ENCODE measurements at regions not wholly inside any gene's neighbourhood (a gene's known extent, or its start where the extent isn't known, plus 50 kb on each side); places are given as distances from the start of the nearest gene placed in this dataset.
"Not testable (repeated sequence)": the region's sequence is repeated elsewhere in the genome, so short reads cannot be mapped to it uniquely, and the experiment has no call there.

DNA sequence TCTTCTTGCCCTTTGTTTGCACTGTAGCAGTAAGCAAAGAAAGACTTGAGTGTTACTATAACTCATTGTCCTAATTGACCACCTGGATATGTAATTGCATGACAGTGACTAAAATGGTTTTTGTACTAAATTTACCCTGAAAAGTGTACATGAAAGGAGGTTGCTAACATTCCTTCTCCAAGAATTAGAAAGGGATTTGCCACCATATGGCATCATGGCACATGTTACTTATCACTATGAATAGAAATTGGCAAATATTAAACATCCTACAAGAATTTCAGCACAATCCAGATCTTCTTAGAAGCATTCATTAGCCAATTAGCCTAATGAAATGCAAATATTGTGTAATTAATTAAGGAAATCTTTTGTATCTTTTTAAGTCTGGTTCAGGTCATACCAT, 834.2 kb downstream of the STPG2 start:
- DNase-seq: no peak

DNA sequence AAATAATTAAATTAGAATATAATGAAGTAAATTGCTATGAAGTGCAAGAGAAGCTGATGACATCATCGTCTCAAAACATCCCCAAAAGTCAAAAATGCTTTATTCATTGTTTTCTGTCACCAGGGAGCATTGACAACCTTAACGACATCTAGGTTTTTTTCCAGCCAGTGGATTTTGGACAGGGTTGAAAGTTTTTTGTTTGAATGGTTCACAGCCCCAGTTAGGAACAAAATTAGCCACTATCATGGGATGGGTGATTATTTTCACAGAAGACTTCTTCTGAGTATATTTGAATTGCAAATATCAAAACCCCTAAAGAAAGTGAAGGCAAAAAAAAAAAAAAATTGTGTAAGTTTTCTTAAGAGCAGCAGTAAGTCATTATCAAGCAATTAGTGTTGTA, 826.1 kb downstream of the STPG2 start:
- DNase-seq: no peak

DNA sequence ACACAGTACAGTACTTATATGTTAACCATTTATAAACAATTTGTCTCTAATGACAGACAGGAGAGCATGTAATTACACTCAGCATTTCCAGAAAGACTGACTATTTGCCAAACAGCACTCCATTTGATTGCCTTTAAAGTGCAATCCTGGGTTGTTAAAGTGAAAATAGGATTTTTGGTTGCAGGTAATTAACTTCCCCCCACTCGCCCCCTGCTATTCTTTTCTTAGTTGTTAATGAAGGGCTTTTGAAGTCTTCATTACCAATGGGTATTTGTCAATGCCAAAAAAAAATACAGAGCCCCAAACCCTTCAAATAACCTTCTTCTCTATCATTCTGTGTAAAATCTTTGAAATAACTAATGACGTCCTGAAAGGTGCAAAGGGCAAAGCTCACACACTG, 825.6 kb downstream of the STPG2 start:
- peak; percentile 56 for DNase-seq

DNA sequence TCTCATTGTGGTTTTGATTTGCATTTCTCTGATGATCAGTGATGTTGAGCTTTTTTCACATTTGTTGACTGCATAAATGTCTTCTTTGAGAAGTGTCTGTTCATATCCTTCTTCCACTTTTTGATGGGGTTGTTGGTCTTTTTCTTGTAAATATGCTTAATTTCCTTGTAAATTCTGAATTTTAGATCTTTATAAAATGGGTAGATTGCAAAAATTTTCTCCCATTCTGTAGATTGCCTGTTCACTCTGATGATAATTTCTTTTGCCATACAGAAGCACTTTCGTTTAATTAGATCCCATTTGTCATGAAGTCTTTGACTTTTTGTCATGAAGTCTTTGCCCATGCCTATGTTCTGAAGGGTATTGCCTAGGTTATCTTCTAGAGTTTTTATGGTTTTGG, 817.5 kb downstream of the STPG2 start:
- not testable (repeated sequence) for DNase-seq

DNA sequence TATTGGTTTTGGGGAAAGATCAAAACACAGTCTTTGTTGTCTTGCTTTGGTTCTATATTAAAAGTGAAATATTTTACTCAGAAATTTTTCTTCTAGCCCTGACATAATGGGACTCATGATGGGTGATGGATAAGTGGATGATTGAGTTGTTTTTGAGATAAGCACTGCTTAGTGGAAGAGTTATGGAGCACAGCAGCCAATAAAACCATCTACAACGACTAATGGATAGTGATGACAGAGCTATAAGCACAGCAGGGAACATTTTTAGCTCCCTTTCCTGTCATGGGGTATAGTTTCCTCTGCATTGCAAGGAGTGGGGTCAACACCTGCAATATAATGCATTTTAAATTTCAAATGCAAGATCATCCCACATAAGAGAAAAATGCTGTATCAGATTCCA, 812.4 kb downstream of the STPG2 start:
- DNase-seq: no peak

DNA sequence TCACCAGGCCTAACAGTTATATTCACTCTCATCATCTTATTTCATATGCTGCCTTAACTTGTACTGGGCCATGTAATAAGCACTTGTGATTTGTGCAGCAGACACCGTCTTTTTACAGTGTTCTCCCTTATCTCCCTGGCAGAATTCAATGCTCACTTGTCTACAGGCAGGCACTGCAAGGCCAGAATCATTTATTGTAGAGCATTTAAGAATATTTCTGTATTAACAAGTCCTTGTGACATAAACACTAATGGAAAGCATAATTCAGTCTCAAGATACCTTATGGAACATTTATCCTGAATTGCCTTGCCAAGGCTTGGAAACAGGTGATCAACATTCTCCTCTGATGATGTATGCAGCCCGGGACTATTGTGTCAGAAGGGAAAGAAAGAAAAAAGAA, 808.9 kb downstream of the STPG2 start:
- DNase-seq: no peak

DNA sequence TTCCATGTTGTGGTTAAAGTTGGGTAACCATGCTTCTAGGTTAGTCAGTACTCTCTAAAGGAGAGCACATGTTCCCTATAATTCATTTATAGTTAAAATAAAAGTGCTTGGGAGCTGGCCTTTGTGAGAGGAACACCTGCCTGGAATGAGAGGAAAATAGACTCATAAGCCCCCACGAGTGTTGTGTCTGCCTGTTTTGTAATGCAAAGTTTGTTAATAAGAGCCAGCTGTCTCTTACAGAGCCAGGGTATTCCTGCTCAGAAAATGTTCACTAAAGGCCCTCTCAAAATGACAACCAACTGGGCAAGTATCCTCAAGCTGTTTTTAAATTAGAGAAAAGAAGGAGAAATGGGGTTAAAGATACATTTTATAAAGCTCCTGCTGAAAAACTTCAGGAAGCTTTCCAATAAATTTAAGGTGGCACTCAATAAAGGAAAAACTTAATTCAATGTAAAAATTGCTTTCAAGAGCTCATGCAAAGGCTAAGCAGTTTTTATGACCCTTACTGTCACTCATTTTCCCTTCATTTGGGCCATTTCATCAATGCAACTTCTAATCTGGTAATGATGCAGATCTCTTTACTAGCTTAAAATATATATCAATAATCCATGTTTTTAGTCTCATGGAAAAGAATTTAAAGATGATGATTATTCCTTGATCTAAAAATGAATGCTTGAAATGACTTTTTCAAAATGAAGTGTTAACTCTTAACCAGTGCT, 793.6 kb downstream of the STPG2 start:
- no peak for DNase-seq

DNA sequence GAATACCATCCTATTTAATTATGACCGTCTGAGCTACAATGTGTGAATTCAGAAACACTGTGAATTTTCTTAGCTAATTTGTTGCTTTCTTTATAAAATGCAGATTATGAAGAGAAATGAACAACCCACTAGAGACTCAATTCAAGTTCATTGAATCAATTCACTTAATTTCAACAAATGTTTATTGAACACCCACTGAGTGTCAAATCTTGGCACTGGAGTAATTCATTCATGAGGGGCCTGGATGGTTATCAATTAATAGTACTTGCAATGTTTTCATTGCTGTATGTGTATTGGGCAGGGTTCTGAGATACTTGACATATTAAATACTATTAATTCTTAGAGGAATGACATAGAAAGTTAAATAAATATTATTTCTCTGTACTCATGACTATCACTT, 789.4 kb downstream of the STPG2 start:
- no peak for DNase-seq

DNA sequence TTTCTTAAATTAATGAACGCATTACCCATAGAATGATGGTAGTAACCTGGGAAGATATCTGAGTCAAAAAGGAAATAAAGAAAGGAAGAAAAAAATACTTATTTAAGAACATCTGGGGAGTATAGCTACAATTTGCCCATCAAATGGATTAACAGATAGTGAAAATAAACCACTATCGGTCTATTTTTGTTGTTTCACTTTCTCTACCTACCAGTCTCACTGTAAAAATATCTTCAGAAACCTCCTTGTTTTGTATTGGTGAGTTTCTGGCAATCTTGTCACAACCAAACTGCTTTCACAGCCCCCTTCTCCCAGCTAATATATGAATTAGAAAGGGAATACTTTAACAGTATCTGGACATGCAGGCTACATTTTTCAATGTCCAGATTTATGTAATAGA, 783.5 kb downstream of the STPG2 start:
- DNase-seq: no peak

DNA sequence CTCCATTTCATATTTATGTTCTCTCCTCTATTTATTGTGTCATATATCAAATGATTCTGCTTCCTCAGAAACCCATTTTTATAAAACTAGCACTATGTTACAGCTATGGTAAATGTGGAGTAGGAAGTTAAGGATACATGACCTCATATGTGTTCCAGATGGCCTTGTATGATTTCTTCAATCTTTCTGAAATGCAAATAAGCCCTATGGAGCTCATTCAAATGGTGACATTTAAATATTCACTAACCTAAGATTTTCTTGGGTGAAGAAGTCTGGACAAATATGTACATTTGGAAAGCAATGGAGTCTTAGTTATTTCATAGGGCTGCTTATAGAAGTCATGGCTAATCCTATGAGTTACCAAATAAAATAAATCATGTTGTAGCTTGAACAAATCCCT, 782.5 kb downstream of the STPG2 start:
- no peak for DNase-seq

DNA sequence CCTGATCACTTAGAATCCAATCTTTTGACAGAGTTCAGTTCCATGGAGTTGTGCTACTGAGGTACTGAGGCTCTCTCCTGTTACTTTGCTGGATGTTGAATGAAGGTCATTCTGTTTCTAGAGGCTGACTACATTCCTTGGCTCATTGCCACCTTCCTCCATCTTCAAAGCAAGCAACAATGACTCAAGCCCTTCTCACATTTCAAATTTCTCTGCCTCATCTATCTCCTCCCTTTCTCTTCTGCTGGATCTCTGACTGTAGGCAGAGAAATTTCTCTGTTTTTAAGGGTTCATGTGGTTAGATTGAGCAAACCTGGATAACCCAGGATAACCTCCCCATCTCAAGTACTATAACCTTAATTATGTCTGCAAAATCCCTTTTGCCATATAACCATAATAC, 775.4 kb downstream of the STPG2 start:
- DNase-seq: no peak

DNA sequence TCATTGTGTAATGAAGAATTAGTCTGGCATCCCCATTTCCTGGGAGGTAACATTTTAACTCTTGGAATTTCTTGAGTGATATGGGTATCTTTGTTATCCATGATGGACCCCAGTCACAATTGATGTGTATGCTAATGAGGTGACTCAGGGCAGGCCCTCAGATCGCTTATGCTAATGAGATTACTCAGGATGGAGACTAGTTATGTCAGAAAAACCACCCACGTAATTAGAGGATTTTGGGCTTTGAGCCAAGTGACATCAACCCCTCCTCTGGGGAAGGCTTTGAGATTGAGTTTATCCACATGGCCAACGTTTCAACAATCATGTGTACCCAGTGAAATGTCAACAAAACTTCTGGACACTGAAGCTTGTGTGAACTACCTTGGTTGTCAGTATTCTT, 772.7 kb downstream of the STPG2 start:
- DNase-seq: no peak

DNA sequence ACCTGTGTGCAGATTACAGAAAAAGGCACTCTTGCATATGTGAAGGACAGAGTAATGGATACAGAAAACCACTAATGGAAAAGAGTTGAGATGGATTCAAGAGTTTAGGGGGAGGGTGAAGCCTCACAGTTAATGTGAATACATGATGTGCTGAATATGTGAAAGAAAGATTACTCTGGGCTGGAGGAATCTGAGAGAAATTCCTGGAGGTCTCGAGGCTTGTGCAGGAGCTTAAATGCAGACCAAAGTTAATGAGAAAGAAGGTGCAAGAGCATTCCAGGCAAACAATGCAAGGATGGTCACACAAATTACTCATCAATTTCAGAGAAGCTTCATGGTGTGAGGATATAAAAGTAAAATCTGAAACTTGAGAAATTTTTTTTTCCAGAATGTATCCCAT, 768.8 kb downstream of the STPG2 start:
- DNase-seq: no peak

DNA sequence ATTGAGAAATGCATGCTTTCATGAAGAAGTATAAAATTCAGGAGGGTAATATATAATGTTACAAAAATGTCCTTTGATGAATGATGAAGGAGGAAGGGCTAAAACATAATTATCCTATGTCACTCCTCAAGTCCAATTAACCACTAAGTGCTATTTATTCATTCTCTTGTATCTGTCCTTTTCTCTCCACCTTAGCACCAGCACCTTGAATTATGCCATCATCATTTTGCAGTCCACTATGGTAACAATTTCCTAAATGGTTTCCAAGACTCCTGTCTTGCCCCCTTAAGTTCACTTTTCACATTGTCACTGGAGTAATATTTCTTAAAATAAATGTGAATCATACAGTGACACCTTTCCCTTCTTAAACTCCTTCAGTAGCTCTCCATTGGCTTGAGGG, 756.3 kb downstream of the STPG2 start:
- no peak for DNase-seq

DNA sequence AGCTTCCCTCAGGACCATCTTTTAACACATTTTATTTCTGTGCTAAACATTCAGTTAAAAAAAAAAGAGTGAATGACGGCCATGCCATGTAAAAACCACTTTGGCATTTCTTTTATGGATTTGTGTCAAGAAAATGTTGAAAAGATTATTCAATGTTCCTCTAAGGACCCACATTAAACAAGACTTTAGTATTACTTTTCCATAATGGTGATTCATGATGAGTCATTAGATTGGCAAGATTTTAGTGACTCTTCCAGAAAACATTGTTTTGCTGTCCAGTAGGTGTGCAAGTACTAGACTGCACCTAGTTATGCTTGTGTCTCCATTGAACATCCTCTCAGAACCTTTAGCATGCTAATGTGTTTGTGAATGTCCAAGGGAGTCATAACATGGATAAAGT, 748.6 kb downstream of the STPG2 start:
- DNase-seq: no peak

DNA sequence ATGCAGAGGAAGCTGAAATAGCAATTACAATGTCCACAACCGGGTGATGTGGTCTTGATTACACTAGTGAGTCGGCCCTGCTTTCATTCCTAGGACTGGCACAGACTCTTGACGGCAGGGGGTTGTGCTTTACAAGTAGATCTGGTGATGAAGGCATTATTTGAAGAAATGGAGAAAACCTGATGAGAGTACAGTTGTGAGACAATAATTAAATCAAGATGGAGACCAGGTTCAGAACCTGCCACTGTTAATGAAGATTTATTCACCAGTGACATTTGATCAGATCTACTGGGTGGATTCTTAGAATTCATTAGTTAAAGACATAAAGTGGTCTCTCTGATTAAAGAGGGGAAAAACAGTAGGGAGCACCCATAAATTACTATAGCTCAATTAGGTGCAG, 747.2 kb downstream of the STPG2 start:
- peak; percentile 87 for DNase-seq

DNA sequence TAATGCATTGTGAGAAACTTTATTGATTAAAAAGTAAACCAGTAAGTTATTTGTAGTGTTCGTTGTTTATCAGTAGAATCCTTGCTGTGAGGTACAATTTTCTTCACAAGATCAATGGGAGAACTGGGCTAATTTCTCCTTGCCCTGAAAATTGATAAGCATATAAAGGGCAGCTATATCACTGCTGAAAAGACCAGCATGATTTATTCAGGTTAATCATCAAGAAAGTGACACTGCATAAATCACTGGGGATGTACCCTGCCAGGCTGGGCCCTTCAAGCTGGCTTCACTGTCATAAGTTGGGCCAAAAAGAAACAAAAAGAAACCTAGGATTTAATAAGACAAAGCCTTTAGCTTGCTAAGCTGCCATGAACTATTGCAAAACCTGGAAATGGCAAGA, 746.7 kb downstream of the STPG2 start:
- DNase-seq: no peak

DNA sequence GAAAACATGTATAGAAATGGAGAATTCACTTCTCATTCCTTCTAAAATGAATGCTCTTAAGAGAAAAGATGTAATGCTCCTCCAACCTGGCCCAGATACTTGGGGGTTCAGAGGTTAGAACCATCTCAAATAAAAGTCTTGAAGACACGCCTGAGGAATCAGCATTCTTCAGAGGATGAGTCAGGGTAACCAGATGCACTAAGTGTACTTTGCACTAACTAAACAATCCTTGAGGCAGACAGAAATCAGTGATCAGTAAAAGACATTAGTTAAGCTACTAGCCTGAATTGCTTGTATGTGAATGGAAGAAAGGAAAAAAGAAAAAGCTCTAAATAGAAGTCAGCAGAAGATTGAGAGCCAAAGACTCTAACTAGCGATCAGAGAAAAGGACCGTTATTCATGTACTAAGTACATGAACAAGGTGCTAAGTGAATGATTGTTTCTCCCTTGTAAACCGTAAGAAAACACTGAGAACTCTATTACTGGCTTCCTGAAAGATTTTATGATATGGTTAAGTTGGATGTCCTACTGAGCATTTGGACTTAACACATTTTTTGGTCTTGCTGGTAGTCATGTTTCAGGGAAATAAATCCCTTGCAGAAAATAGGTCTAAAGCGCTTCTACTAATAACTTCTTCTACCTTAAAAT, 738.3 kb downstream of the STPG2 start:
- DNase-seq: no peak

DNA sequence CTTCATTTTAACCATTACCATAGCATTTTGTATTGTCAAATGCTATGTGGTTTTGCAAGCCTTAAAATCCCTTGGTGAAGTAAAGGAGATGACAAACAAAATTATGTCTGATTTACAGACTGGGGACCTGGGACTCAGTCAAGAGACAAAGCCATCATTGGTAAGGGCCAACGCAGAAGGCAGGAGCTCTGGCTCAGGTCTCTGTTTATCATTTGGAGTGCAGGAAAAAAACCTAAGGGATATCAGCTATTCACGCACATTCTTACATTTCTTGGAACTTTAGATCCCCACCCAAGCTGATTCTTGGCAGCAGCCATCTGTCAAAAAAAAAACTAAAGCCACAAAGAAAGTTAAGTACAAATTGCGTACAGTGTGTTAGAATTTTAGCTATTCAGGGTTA, 731.9 kb downstream of the STPG2 start:
- DNase-seq: no peak

DNA sequence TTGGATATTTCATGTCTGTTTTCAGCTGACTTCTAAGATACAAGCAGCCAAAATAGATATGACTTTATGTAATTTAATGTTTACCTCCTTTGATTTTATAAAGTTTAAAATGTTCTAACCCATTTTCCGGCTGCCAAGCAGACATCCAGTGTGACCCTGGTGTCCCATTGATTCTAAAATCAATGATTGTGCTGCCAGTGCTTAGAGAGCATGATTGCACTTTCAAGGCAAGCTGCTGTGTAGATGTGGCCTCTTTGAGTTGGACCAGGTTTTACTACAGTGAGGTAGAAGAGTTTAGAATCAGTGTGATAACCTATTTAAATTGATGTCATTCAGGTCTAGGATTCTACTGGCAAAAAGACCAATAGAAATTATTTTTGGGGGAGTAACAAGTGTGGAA, 730.9 kb downstream of the STPG2 start:
- DNase-seq: no peak

DNA sequence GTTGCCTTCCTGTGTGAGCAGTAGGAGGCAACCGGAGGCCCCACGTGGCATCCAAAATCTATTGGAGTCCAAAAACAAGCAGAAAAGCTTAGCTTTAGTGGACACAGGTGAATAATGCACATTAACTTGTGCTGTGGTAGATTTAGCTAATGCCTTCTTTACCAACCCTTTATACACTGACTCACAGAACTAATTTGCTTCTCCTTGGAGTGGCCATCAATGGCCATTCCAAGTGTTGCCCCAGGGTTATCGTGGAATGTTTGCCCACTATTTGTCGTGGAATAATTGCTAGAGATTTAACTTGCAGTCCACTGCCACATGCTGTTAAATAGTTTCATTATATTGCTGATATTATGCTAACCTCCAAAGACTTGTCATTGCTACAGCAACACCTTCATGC, 729.1 kb downstream of the STPG2 start:
- DNase-seq: no peak

DNA sequence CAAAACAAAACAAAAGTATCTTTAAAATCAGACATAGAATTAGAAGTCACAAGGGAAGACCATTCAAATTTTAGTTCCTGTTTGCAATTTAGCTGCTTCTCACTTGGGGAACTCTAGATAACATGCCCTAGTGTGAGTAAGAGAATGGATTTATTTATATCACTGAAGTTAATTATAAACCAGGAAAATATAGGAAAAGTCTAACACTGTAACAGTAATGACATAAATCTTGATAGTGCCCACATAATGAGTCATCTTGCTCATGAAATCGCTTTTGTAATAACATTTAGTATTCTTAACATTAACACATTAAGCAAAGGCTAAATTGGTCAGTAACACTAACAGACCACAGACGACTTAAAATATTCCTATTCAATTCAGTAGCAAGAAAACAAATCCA, 710.7 kb downstream of the STPG2 start:
- DNase-seq: no peak

DNA sequence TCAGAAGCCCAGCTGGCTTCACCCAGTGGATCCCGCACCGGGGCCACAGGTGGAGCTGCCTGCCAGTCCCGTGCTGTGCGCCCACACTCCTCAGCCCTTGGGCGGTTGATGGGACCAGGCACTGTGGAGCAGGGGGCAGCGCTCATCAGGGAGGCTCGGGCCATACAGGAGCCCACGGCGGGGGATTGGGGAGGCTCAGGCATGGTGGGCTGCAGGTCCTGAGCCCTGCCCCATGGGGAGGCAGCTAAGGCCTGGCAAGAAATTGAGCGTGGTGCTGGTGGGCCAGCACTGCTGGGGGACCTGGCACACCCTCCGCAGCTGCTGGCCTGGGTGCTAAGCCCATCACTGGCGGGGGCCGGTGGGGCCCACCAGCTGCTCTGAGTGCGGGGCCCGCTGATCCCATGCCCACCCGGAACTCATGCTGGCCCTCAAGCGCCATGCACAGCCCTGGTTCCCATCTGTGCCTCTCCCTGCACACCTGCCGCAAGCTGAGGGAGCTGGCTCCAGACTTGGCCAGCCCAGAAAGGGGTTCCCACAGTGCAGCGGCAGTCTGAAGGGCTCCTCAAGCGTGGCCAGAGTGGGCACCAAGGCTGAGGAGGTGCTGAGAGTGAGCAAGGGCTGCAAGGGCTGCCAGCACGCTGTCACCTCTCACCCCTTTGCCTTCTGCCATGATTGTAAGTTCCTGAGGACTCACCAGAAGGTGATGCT, 705.1 kb downstream of the STPG2 start:
- DNase-seq: not testable (repeated sequence)

DNA sequence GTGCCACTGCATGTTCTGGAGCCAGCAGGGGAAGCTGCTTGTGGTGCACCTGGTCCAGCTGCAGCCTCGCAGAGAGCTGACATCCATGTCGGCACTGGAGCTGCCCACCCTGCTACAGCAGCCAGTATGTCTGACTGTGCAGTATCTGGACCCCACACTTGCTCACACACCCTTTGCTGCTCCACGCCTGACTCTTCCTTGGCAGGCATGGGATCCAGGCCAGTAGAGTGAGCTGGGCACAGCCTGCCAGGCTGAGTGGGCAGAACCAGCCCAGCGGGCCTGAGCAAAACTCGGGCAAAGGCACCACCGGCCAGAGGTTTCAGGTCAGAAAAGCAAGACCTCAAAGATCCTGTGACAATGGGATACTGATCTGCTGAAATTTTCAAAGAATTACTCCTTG, 690.1 kb downstream of the STPG2 start:
- no peak for DNase-seq

DNA sequence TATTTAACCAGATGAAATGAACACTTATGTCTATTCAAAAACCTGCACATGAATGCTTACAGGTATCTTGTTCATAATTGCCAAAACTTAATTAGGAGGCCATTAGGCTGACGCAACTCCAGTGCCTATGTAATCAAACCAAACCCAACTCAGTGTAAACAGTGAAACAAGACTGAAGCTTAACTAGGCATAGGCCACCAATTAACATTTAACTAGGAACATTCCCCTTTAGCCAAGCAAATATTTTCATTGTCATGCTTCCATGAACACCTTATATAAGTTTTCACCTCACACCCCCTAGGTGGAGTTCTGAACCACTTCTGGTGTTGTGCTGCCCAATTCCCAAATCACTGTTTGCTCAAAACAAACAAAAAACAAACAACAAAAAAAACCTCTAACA, 686.0 kb downstream of the STPG2 start:
- DNase-seq: no peak

All from NCI-H1417 treated with DMSO at 0.1 percent for 48 hours (cell line).